Body of pancreas (tissue), 4 donors: ENCODE measurements at regions not wholly inside any gene's neighbourhood (a gene's known extent, or its start where the extent isn't known, plus 50 kb on each side); places are given as distances from the start of the nearest gene placed in this dataset.
A peak's percentile ranks its signal among the peaks of the same experiment; 100 is the strongest.

ENCODE experiments used
- ATAC-seq: fragments of 150-250 bp; one replicate; pipeline ENCODE4 v1.9.1; 2016
- DNase-seq, 4 donors: peaks; one replicate each; pipeline ENCODE4 v3.0.0-alpha.2; 2019
- H3K27ac ChIP-seq, 4 donors: fragments of 200-600 bp; sonication (generic); 1 replicate in 3 of 4; 2 replicates in 1 of 4; pipeline versions ENCODE4 v1.5.1 to v1.6.1; 2016 to 2019; ENCODE audit warnings: mild to moderate bottlenecking in 1 of 4, mixed read lengths in 1 of 4, moderate library complexity in 1 of 4
- H3K27me3 ChIP-seq, 2 donors: fragments of 200-600 bp; sonication (generic); one replicate each; pipeline ENCODE4 v1.6.0; 2016; ENCODE audit warnings: mild to moderate bottlenecking in 1 of 2
- H3K36me3 ChIP-seq, 2 donors: fragments of 200-600 bp; sonication (generic); replicated peaks in 1 of 2; 2 replicates each; pipeline ENCODE4 v1.5.1; 2016; ENCODE audit warnings: low read depth in 2 of 2; ENCODE audit not compliant: insufficient read depth in 1 of 2
- H3K4me1 ChIP-seq: fragments of 200-600 bp; sonication (generic); one replicate; pipeline ENCODE4 v1.6.0; 2016
- H3K4me3 ChIP-seq, 2 donors: fragments of 200-600 bp; sonication (generic); 1 replicate in 1 of 2; 2 replicates in 1 of 2; pipeline ENCODE4 v1.5.1; 2016 to 2019
- H3K9me3 ChIP-seq, 3 donors: fragments of 200-600 bp; sonication (generic); 1 replicate in 2 of 3; 2 replicates in 1 of 3; pipeline ENCODE4 v1.5.1; 2016
- CTCF ChIP-seq, 7 experiments: fragments of 450-650 bp in 4 of 7; fragments of 200-600 bp in 3 of 7; sonication (generic) in 3 of 7; IDR thresholded peaks; one replicate each; pipeline ENCODE4 v1.5.1; 2016 to 2019; ENCODE audit warnings: antibody characterized with exemption in 7 of 7
- POLR2A ChIP-seq, 3 donors: fragments of 450-650 bp; IDR thresholded peaks; one replicate each; pipeline ENCODE4 v1.6.1; 2016; ENCODE audit warnings: antibody characterized with exemption in 3 of 3, mild to moderate bottlenecking in 2 of 3
- WGBS, 2 donors: methylation state at CpG; one replicate each; pipeline ENCODE4 v1.1.5; 2017; 5-methylcytosine and 5-hydroxymethylcytosine counted together
- intact Hi-C: fragments of 100-400 bp; cut with DNase I; formaldehyde crosslinking; loops from one replicate; pipeline ENCODE4 v1.15.1; 2023

GRCh38 chr4:126065016-126065415 lies 750.3 kb downstream of the FAT4 start:
- H3K36me3 ChIP-seq: no peaks in the 10 kb centered on the region
- H3K9me3 ChIP-seq: no peaks in the 10 kb centered on the region
- no peak for ATAC-seq
- intact Hi-C loops: no loop called here
- H3K4me1 ChIP-seq: no peaks in the 10 kb centered on the region
- H3K4me3 ChIP-seq: no peak overlapping the region
- no peak overlapping the region for H3K27ac ChIP-seq
- no peak for DNase-seq
- H3K27me3 ChIP-seq: no peaks in the 10 kb centered on the region
- TF ChIP-seq CTCF (IDR thresholded peaks at IDR 0.05): no peak

GRCh38 chr4:126071346-126072333 lies 756.9 kb downstream of the FAT4 start:
- Histone ChIP-seq H3K27ac (no peak overlapping the region), H3K36me3 (no peaks in the 10 kb centered on the region), H3K27me3 (no peaks in the 10 kb centered on the region), H3K9me3 (no peaks in the 10 kb centered on the region), H3K4me3 (no peak overlapping the region), H3K4me1 (peaks cover 12% of the 10 kb centered on the region)
- ATAC-seq (peak; percentile 86), DNase-seq (peak; percentile 29 to 62 (median 60))
- TF ChIP-seq CTCF (IDR thresholded peaks at IDR 0.05) (no peak), POLR2A (IDR thresholded peaks at IDR 0.05) (no peak)
- intact Hi-C loops: no loop called here
- WGBS, 2 donors: 12 to 18% methylated on average over 4 of the region's 4 CpGs

GRCh38 chr4:126081336-126081735 lies 766.6 kb downstream of the FAT4 start:
- H3K36me3 ChIP-seq: no peaks in the 10 kb centered on the region
- intact Hi-C loops: no loop called here
- no peak for TF ChIP-seq POLR2A (IDR thresholded peaks at IDR 0.05)
- no peak for TF ChIP-seq CTCF (IDR thresholded peaks at IDR 0.05)
- no peak for DNase-seq
- no peaks in the 10 kb centered on the region for H3K4me1 ChIP-seq
- H3K4me3 ChIP-seq: no peak overlapping the region
- no peak overlapping the region for H3K27ac ChIP-seq
- H3K9me3 ChIP-seq: no peaks in the 10 kb centered on the region
- 90 to 93% methylated on average over 3 of the region's 3 CpGs for WGBS, 2 donors
- no peaks in the 10 kb centered on the region for H3K27me3 ChIP-seq
- no peak for ATAC-seq

GRCh38 chr4:126086041-126086440 lies 771.3 kb downstream of the FAT4 start:
- TF ChIP-seq CTCF (IDR thresholded peaks at IDR 0.05) (no peak), POLR2A (IDR thresholded peaks at IDR 0.05) (no peak)
- Histone ChIP-seq H3K9me3 (no peaks in the 10 kb centered on the region), H3K4me1 (no peaks in the 10 kb centered on the region), H3K36me3 (no peaks in the 10 kb centered on the region), H3K4me3 (no peak overlapping the region), H3K27ac (no peak overlapping the region), H3K27me3 (no peaks in the 10 kb centered on the region)
- 81 to 84% methylated on average over 2 of the region's 2 CpGs for WGBS, 2 donors
- ATAC-seq (no peak), DNase-seq (no peak)
- intact Hi-C loops: no loop called here

GRCh38 chr4:126087101-126087500 lies 772.3 kb downstream of the FAT4 start:
- Histone ChIP-seq H3K27ac (no peak overlapping the region), H3K27me3 (no peaks in the 10 kb centered on the region), H3K36me3 (no peaks in the 10 kb centered on the region), H3K9me3 (no peaks in the 10 kb centered on the region), H3K4me3 (no peak overlapping the region), H3K4me1 (no peaks in the 10 kb centered on the region)
- ATAC-seq (no peak), DNase-seq (no peak)
- TF ChIP-seq POLR2A (IDR thresholded peaks at IDR 0.05): no peak
- TF ChIP-seq CTCF (IDR thresholded peaks at IDR 0.05): no peak
- intact Hi-C loops: no loop called here
